H9 (cell line): ENCODE measurements at regions not wholly inside any gene's neighbourhood (a gene's known extent, or its start where the extent isn't known, plus 50 kb on each side); places are given as distances from the start of the nearest gene placed in this dataset.

Experiments
- DNase-seq: peaks from one replicate; pipeline ENCODE4 v3.0.0-alpha.2; 2017
- H2AFZ ChIP-seq: one replicate; pipeline ENCODE4 v1.6.1; 2013; ENCODE audit warnings: mild to moderate bottlenecking, low read length, control low read depth, moderate library complexity
- H2AK5ac ChIP-seq: 2 replicates; pipeline ENCODE4 v1.6.1; 2013; ENCODE audit warnings: low read length, control low read depth, mixed read lengths; ENCODE audit not compliant: insufficient read length
- H2BK120ac ChIP-seq: one replicate; pipeline ENCODE4 v1.6.1; 2013; ENCODE audit warnings: low read depth, mild to moderate bottlenecking, low read length, control low read depth, inconsistent platforms; ENCODE audit not compliant: poor library complexity, severe bottlenecking
- H2BK12ac ChIP-seq: 2 replicates; pipeline ENCODE4 v1.6.1; 2013; ENCODE audit warnings: low read length, control low read depth, mixed read lengths, low read depth; ENCODE audit not compliant: insufficient read length
- H2BK15ac ChIP-seq: 2 replicates; pipeline ENCODE4 v1.6.1; 2013; ENCODE audit warnings: low read depth, low read length, control low read depth
- H2BK20ac ChIP-seq: one replicate; pipeline ENCODE4 v1.6.1; 2013; ENCODE audit warnings: low read depth, mild to moderate bottlenecking, low read length, control low read depth, inconsistent platforms; ENCODE audit not compliant: poor library complexity, severe bottlenecking
- H2BK5ac ChIP-seq: 2 replicates; pipeline ENCODE4 v1.6.1; 2013; ENCODE audit warnings: low read length, control low read depth, mixed read lengths; ENCODE audit not compliant: insufficient read length
- H3K14ac ChIP-seq: 2 replicates; pipeline ENCODE4 v1.6.1; 2013; ENCODE audit warnings: low read length, control low read depth; ENCODE audit not compliant: insufficient read depth
- H3K18ac ChIP-seq: 2 replicates; pipeline ENCODE4 v1.6.1; 2013; ENCODE audit warnings: low read depth, mild to moderate bottlenecking, mixed read lengths, low read length, control low read depth; ENCODE audit not compliant: insufficient read length
- H3K23ac ChIP-seq: 2 replicates; pipeline ENCODE4 v1.6.1; 2013; ENCODE audit warnings: low read length, control low read depth, mixed read lengths, low read depth; ENCODE audit not compliant: insufficient read length
- H3K23me2 ChIP-seq: 2 replicates; pipeline ENCODE4 v1.6.1; 2013; ENCODE audit warnings: low read depth, mild to moderate bottlenecking, mixed read lengths, low read length, control low read depth; ENCODE audit not compliant: insufficient read length, poor library complexity, severe bottlenecking
- H3K27ac ChIP-seq: 2 replicates; pipeline ENCODE4 v1.5.1; 2013; ENCODE audit warnings: low read length, control low read depth, mixed read lengths, low read depth; ENCODE audit not compliant: insufficient read length
- H3K27me3 ChIP-seq: 2 replicates; pipeline ENCODE4 v1.6.1; 2013; ENCODE audit warnings: low read length, control low read depth, inconsistent platforms; ENCODE audit not compliant: insufficient read depth
- H3K4ac ChIP-seq: 2 replicates; pipeline ENCODE4 v1.6.1; 2013; ENCODE audit warnings: low read depth, mild to moderate bottlenecking, control low read depth, inconsistent platforms, low read length, moderate library complexity
- H3K4me1 ChIP-seq: 2 replicates; pipeline ENCODE4 v1.6.1; 2013; ENCODE audit warnings: low read length, control low read depth, inconsistent platforms; ENCODE audit not compliant: insufficient read depth
- H3K4me2 ChIP-seq: 2 replicates; pipeline ENCODE4 v1.6.1; 2013; ENCODE audit warnings: low read length, control low read depth, mixed read lengths; ENCODE audit not compliant: insufficient read length, insufficient read depth
- H3K56ac ChIP-seq: 2 replicates; pipeline ENCODE4 v1.6.1; 2013; ENCODE audit warnings: low read depth, mild to moderate bottlenecking, mixed read lengths, low read length, control low read depth; ENCODE audit not compliant: insufficient read length
- H3K79me1 ChIP-seq: 2 replicates; pipeline ENCODE4 v1.6.1; 2013; ENCODE audit warnings: low read depth, mild to moderate bottlenecking, moderate library complexity, low read length, control low read depth, inconsistent platforms; ENCODE audit not compliant: insufficient read depth, poor library complexity, severe bottlenecking
- H3K79me2 ChIP-seq: 2 replicates; pipeline ENCODE4 v1.6.1; 2013; ENCODE audit warnings: low read length, control low read depth, inconsistent platforms; ENCODE audit not compliant: insufficient read depth
- H3K9ac ChIP-seq: 2 replicates; pipeline ENCODE4 v1.6.1; 2013; ENCODE audit warnings: low read length, control low read depth, mixed read lengths; ENCODE audit not compliant: insufficient read length; ENCODE audit errors: extremely low read depth
- H3K9me3 ChIP-seq: one replicate; pipeline ENCODE4 v1.6.1; 2013; ENCODE audit warnings: low read depth, low read length, inconsistent platforms; ENCODE audit not compliant: control insufficient read depth
- H3T11ph ChIP-seq: one replicate; pipeline ENCODE4 v1.6.1; 2013; ENCODE audit warnings: mild to moderate bottlenecking, low read length, control low read depth, inconsistent platforms
- H4K20me1 ChIP-seq: one replicate; pipeline ENCODE4 v1.6.1; 2013; ENCODE audit not compliant: control insufficient read depth, insufficient read length, insufficient read depth
- H4K5ac ChIP-seq: 2 replicates; pipeline ENCODE4 v1.6.1; 2013; ENCODE audit warnings: low read depth, mild to moderate bottlenecking, mixed read lengths, low read length, control low read depth; ENCODE audit not compliant: insufficient read length
- H4K8ac ChIP-seq: replicated peaks from 2 replicates; pipeline ENCODE4 v1.6.1; 2013; ENCODE audit warnings: low read length, control low read depth, mixed read lengths, low read depth; ENCODE audit not compliant: insufficient read length
- H4K91ac ChIP-seq: 2 replicates; pipeline ENCODE4 v1.6.1; 2013; ENCODE audit warnings: low read depth, mild to moderate bottlenecking, moderate library complexity, mixed read lengths, low read length, control low read depth; ENCODE audit not compliant: insufficient read length
- H3K27ac Mint-ChIP-seq, 3 experiments: 2 replicates in 2 of 3; 3 replicates in 1 of 3; pipeline ENCODE4 v1.8.0; 2020 to 2021; ENCODE audit warnings: mixed read lengths in 3 of 3, mild to moderate bottlenecking in 1 of 3, moderate library complexity in 1 of 3
- H3K27me3 Mint-ChIP-seq: 2 replicates; pipeline ENCODE4 v1.8.0; 2021; ENCODE audit warnings: low read depth, mild to moderate bottlenecking, moderate library complexity, mixed read lengths
- H3K36me3 Mint-ChIP-seq, 3 experiments: 2 replicates in 2 of 3; 3 replicates in 1 of 3; pipeline ENCODE4 v1.8.0; 2020 to 2021; ENCODE audit warnings: low read depth in 3 of 3, mixed read lengths in 3 of 3; ENCODE audit not compliant: insufficient read depth in 1 of 3
- H3K4me1 Mint-ChIP-seq, 2 experiments: 2 replicates each; pipeline ENCODE4 v1.8.0; 2020; ENCODE audit warnings: mixed read lengths in 2 of 2
- H3K4me3 Mint-ChIP-seq, 2 experiments: 2 replicates in 1 of 2; 3 replicates in 1 of 2; pipeline ENCODE4 v1.8.0; 2020 to 2021; ENCODE audit warnings: mild to moderate bottlenecking in 2 of 2, mixed read lengths in 2 of 2, moderate library complexity in 1 of 2
- H3K9me3 Mint-ChIP-seq, 2 experiments: 2 replicates in 1 of 2; 3 replicates in 1 of 2; pipeline ENCODE4 v1.8.0; 2020; ENCODE audit warnings: mild to moderate bottlenecking in 2 of 2, mixed read lengths in 2 of 2, moderate library complexity in 1 of 2
- CTCF ChIP-seq: fragments of 200-600 bp; sonication (generic); conservative IDR thresholded peaks from 3 replicates; pipeline ENCODE4 v1.8.0; 2021; ENCODE audit warnings: antibody characterized with exemption, mild to moderate bottlenecking
- WGBS: extraction: QIAGEN DNeasy Blood & Tissue Kit; methylation state at CpG from one replicate; pipeline ENCODE4 v1.1.7; 2013; ENCODE audit warnings: missing lambda C conversion rate, low lambda C conversion rate, mixed read lengths; ENCODE audit not compliant: insufficient read length; ENCODE audit errors: extremely low coverage; 5-methylcytosine and 5-hydroxymethylcytosine counted together

GRCh38 chr3:81214631-81215030 lies 546.8 kb downstream of the GBE1 start:
- Histone ChIP-seq H4K20me1 (no peaks in the 10 kb centered on the region), H3K27me3 (no peaks in the 10 kb centered on the region), H2AFZ (no peak overlapping the region), H2BK15ac (no peak overlapping the region), H3K23ac (no peak overlapping the region), H3K79me2 (no peaks in the 10 kb centered on the region), H3K27ac (no peak overlapping the region), H3K4me2 (no peak overlapping the region), H2BK12ac (no peak overlapping the region), H3K79me1 (no peaks in the 10 kb centered on the region), H3K56ac (no peak overlapping the region), H4K91ac (no peak overlapping the region), H3K4me1 (no peaks in the 10 kb centered on the region), H4K5ac (no peak overlapping the region), H2BK20ac (no peak overlapping the region), H3K18ac (no peak overlapping the region), H4K8ac (no peak overlapping the region), H3K14ac (no peak overlapping the region), H2AK5ac (no peak overlapping the region), H3K9ac (no peak overlapping the region), H3K23me2 (no peaks in the 10 kb centered on the region), H2BK5ac (no peak overlapping the region), H3K9me3 (no peaks in the 10 kb centered on the region), H3K4ac (no peak overlapping the region), H2BK120ac (no peak overlapping the region), H3T11ph (no peak overlapping the region)
- no peak overlapping the region for H3K27ac Mint-ChIP-seq
- H3K4me3 Mint-ChIP-seq = no peak overlapping the region
- H3K36me3 Mint-ChIP-seq = no peaks in the 10 kb centered on the region
- no peak for DNase-seq
- H3K27me3 Mint-ChIP-seq = no peaks in the 10 kb centered on the region
- H3K4me1 Mint-ChIP-seq = no peaks in the 10 kb centered on the region
- no CpG with 5 or more reads among the region's 1 CpG for WGBS
- no peaks in the 10 kb centered on the region for H3K9me3 Mint-ChIP-seq
- TF ChIP-seq CTCF = no peak
